ENCODE measurements at regions not wholly inside any gene's neighbourhood (a gene's known extent, or its start where the extent isn't known, plus 50 kb on each side); places are given as distances from the start of the nearest gene placed in this dataset.
A peak's percentile ranks its signal among the peaks of the same experiment; 100 is the strongest.
"Not testable (repeated sequence)": the region's sequence is repeated elsewhere in the genome, so short reads cannot be mapped to it uniquely, and the experiment has no call there.

DNA sequence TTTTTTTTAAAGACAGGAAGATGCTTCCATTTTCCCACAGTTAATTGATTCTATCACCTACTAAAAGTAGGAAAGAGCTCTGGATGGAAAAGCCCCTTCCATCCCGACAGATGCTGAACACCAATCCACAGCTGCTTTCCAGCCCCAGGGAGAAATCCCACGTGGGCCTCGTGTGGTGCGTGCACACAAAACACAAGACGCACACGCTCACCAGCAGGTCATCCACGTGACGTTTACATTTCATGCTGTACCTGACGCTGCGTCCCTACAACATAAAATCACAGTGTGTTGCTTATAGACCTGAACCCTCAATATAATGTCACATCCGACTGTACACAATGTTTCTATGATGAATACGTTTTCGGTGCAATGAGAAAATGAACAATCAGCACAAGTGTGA lies 50.2 kb upstream of the DACT2 start:
- no peaks in the 10 kb centered on the region for H3K36me3 Mint-ChIP-seq (ENCODE audit: insufficient read depth)
- DNase-seq (no peak), ATAC-seq (no peak)
- peaks cover 5% of the 10 kb centered on the region for H3K4me1 Mint-ChIP-seq (ENCODE audit: low read depth)
- no peaks in the 10 kb centered on the region for H3K9me3 Mint-ChIP-seq
- peaks cover 7% of the 10 kb centered on the region for H3K27me3 Mint-ChIP-seq (ENCODE audit: low read depth)
- no peak overlapping the region for H3K4me3 Mint-ChIP-seq

DNA sequence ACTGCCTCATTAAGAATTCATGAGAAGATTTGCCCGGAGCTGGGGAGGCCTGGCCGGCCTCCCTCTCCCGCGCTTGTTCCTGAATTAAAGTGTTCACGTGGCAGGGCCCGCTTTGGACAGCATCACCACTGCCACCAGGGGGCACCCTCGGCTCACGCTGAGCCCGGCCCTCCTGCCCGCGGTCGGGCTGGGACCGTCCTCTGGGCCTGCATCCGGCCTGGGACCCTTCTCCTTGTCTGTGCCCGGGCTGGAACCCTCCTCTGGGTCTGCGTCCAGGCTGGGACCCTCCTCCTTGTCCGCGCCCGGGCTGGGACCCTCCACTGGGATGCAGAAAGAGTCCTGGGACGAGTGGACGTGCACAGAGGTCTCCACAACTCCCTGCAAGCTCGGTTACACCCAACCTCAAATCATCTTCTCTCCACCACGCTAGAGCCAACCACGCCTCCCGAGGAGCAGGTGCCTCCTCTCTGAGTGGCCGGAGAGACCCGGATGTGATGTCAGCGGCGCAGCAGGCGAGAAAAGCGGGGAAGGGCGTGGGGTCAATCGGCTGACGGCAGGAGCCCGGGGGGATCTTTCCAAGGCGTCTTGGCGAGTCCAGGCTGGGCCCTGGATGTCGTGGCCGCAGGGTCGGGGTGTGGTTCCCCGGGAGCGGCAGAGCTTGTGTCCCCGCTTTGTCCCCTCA lies 50.9 kb upstream of the DACT2 start:
- Mint-ChIP-seq H3K4me1 (ENCODE audit: low read depth) (peaks cover 5% of the 10 kb centered on the region), H3K9me3 (no peaks in the 10 kb centered on the region), H3K4me3 (no peak overlapping the region), H3K36me3 (ENCODE audit: insufficient read depth) (no peaks in the 10 kb centered on the region), H3K27me3 (ENCODE audit: low read depth) (peaks cover 7% of the 10 kb centered on the region)
- DNase-seq (peak; percentile 61), ATAC-seq (peak; percentile 70 to 84)

DNA sequence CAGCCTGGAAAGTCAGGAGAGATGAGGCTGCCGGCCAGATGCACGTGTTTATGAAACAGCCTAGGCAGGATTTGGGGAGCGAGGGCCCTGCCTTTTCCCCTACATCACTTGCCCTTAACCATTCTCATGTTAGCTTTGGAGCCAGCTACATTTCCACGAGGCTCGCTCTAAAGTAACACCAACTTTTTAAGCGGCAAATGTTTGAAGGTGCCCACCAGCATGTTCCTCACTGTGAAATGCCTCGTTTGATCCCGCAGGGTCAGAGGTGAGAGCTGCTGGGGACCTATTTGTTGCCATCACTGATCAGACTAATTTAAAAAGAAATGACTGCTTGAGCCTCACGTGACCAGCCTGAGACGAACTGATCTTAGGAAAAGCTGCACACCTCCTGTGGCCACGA lies 51.6 kb upstream of the DACT2 start:
- H3K4me1 Mint-ChIP-seq (ENCODE audit: low read depth): peaks cover 5% of the 10 kb centered on the region
- H3K4me3 Mint-ChIP-seq: no peak overlapping the region
- peaks cover 5% of the 10 kb centered on the region for H3K27me3 Mint-ChIP-seq (ENCODE audit: low read depth)
- no peaks in the 10 kb centered on the region for H3K36me3 Mint-ChIP-seq (ENCODE audit: insufficient read depth)
- no peaks in the 10 kb centered on the region for H3K9me3 Mint-ChIP-seq
- no peak for ATAC-seq
- DNase-seq: no peak

DNA sequence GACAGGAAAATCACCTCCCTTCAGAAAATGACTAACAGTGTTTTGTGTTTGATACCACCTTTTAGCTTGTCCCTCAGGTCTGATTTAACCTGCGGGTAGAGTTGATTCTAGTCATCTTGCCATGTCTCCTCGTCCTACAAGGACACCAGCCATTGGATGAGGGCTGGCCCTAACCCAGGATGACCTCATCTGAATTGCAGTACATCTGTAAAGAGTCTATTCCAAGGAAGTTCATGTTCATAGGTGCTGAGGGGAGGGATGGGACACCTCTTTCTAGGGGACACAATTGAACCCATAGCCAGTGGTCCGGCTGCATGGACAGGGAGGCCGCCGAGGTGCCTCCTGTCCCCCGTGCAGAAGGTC lies 52.0 kb upstream of the DACT2 start:
- peaks cover 4% of the 10 kb centered on the region for H3K27me3 Mint-ChIP-seq (ENCODE audit: low read depth)
- ATAC-seq (no peak), DNase-seq (no peak)
- peaks cover 5% of the 10 kb centered on the region for H3K4me1 Mint-ChIP-seq (ENCODE audit: low read depth)
- H3K4me3 Mint-ChIP-seq: no peak overlapping the region
- H3K36me3 Mint-ChIP-seq (ENCODE audit: insufficient read depth): no peaks in the 10 kb centered on the region
- H3K9me3 Mint-ChIP-seq: no peaks in the 10 kb centered on the region

DNA sequence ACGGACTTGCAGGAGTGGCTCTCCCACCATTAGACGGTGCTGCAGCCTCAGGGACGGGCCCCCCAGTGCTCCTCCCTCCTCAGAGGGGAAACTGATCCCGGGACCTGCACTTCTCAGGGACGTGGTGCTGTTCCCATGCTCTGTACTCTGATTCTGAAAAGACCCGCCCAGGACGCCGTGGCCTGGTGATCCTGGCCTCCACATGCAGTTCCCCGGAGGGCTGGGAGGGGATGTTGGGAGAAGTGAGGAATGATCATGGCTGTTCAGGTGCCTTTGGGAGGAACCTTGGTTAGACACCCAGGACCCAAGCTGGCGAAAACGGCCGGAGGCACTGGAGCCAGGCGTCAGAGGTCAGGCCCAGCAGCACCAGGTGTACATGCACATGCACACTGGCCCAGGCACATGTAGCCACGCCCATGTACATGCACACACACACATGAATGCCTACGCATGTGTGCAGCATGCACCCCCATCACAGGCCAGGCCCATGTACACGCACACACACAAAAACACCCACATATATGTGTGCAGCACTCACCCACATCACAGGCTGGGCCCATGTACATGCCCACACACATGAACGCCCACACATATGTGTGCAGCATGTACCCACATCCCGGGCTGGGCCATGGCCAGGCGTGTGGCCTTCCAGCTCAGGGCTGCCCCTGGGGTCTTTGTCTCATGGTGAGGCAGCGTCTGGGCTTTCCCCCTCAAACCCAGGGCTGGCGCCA lies 52.6 kb upstream of the DACT2 start:
- Mint-ChIP-seq H3K36me3 (ENCODE audit: insufficient read depth) (no peaks in the 10 kb centered on the region), H3K4me1 (ENCODE audit: low read depth) (peaks cover 5% of the 10 kb centered on the region), H3K9me3 (no peaks in the 10 kb centered on the region), H3K4me3 (no peak overlapping the region), H3K27me3 (ENCODE audit: low read depth) (peaks cover 4% of the 10 kb centered on the region)
- ATAC-seq: no peak
- no peak for DNase-seq

DNA sequence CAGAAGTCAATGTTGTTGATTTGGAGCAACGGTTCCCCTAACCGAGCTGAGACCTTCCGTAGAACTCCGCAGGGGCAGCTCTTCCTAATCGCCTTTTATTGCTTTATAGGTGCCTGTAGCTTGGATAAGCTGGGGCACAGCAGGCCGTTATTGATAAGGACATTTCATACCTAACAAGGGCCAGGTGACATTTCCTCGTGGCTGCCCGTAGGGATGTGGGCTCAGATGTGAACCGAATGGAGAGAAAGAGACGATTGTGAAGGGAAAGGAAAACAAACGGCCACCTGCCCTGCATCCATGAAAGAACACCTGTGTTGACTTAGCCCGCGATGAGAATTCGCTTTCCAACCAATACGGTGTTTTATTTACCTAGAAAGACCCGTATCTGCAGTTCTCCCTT lies 53.3 kb upstream of the DACT2 start:
- H3K27me3 Mint-ChIP-seq (ENCODE audit: low read depth): no peaks in the 10 kb centered on the region
- no peak overlapping the region for H3K4me3 Mint-ChIP-seq
- DNase-seq (no peak), ATAC-seq (no peak)
- H3K9me3 Mint-ChIP-seq: no peaks in the 10 kb centered on the region
- H3K36me3 Mint-ChIP-seq (ENCODE audit: insufficient read depth): no peaks in the 10 kb centered on the region
- peaks cover 5% of the 10 kb centered on the region for H3K4me1 Mint-ChIP-seq (ENCODE audit: low read depth)

DNA sequence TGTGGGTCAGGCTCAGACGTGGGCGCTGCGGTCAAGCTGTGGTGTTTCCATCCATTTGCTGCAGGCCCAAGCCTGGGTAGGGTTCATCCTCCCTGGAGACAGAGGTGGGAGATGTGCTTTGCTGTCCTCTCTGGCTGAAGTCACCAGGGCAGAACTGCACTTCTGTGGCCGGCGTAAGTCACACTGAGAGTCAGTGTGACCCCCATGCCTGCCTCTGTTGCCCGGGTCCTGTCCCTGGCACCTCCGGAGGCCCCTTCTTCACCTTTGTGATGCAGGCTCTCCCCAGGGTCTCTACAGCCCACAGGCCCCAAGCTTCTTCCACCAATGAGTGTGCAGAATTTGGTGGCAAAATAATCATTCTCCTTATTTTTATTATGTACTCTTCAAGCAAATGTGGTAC lies 53.8 kb upstream of the DACT2 start:
- no peaks in the 10 kb centered on the region for H3K9me3 Mint-ChIP-seq

DNA sequence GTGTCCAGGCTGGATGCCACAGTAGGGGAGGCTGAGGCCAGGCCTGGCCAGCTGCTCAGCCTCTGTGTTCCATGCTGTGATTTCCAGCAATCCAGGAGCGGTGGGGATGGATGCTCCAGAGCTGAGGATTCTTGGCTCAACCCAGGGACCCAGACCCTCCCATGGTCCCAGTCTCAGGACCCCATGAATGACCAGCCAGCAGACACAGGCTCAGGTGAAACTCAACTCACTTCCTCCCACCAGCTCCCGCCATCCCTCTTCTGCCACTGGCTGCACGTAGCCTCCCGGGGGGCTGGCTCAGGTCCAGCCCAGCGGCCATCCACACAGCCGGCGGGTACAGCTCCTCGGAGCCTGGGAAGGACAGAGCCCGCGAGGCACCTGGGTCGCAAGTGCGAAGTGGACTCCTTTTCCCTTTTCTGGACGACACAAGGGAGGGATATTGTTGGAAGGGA lies 54.5 kb upstream of the DACT2 start:
- ATAC-seq (no peak), DNase-seq (no peak)
- H3K36me3 Mint-ChIP-seq (ENCODE audit: insufficient read depth): no peaks in the 10 kb centered on the region
- H3K9me3 Mint-ChIP-seq: no peaks in the 10 kb centered on the region
- no peaks in the 10 kb centered on the region for H3K27me3 Mint-ChIP-seq (ENCODE audit: low read depth)
- no peak overlapping the region for H3K4me3 Mint-ChIP-seq
- H3K4me1 Mint-ChIP-seq (ENCODE audit: low read depth): peaks cover 5% of the 10 kb centered on the region

More for the DNA sequence above, 53.8 kb upstream of the DACT2 start:
- Mint-ChIP-seq H3K4me1 (ENCODE audit: low read depth) (peaks cover 5% of the 10 kb centered on the region), H3K27me3 (ENCODE audit: low read depth) (no peaks in the 10 kb centered on the region), H3K4me3 (no peak overlapping the region), H3K36me3 (ENCODE audit: insufficient read depth) (no peaks in the 10 kb centered on the region)
- ATAC-seq: no peak
- no peak for DNase-seq

DNA sequence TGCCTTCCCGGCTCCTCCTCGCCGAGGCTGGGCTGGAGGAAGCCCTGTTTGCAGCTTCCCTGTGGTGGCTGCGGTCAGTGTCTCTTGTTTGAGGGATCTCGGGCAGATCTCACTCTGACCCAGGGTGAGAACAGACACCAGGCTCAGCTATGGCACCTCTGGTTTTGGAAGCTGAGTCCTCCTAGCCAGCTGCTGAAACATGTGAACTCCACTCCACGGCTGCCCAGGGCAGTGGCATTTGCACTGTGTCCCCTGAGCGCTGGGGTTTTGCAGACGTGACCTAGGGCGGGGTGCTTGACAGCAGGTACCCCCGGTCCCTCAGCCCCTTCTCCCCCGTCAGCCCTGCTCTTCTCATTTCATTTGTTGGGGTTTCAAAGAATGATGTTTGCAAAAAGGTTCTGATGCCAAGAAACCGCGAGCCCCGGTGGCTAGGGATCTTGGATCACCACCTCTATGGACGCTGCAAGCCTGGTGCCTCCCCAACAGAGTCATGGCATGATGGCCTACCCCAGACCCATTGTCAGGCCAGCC lies 55.0 kb upstream of the DACT2 start:
- Mint-ChIP-seq H3K4me3 (no peak overlapping the region), H3K36me3 (ENCODE audit: insufficient read depth) (no peaks in the 10 kb centered on the region), H3K4me1 (ENCODE audit: low read depth) (peaks cover 5% of the 10 kb centered on the region), H3K27me3 (ENCODE audit: low read depth) (no peaks in the 10 kb centered on the region), H3K9me3 (no peaks in the 10 kb centered on the region)
- ATAC-seq: no peak
- no peak for DNase-seq

DNA sequence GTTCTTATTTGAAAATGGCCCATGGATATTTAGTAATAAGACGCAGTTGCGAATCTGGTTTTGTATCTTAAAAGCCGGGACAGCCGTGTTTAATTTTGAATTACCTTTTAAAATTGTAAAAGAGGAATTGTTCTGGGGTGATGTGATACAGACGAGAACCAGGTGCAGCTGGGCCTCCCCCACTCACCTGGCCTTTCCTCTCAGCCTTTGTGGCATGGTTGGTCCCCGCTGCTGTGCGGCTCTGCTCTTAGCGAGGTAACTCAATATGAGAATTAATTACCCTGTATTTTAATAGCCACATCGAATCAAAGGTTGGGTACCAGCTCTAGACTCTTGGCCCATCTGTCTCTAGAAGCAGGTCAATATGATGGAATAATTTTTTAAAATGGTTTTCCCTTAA lies 56.5 kb upstream of the DACT2 start:
- H3K4me1 Mint-ChIP-seq (ENCODE audit: low read depth): no peaks in the 10 kb centered on the region
- ATAC-seq: no peak
- H3K4me3 Mint-ChIP-seq: no peak overlapping the region

DNA sequence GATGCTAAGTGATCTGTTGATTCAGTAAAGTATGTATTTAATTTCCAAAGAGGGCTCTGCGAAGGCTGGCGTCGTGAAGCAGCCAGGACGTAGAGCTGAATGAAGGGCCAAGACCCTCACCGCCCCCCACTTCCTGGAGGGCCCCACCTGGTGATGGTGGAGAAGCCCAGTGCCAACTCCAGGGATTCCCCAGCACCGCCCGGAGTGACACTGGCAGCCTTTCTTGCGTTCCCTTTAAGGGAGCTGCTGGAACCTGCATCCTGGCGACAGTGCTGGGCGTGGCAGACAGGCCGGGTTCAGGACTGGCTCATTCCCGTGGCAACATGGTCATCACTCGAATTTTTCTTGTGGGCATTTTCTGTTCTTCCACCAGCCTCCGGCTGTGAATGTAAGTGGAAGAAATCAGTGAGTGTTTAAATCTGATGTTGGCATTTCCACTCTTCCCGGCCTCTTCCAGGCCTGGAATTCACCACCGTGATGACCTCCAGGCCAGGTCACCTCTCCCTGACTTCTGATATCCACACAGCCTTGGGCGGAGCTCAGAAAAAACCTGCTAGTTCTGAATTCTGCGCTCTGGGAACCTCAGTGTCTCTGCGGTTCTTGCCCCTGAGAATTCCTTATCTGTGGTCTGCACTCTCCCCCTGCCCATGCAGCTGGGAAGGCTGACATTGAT lies 57.4 kb upstream of the DACT2 start:
- no peaks in the 10 kb centered on the region for H3K9me3 Mint-ChIP-seq
- no peaks in the 10 kb centered on the region for H3K27me3 Mint-ChIP-seq (ENCODE audit: low read depth)
- H3K4me3 Mint-ChIP-seq: no peak overlapping the region
- no peaks in the 10 kb centered on the region for H3K36me3 Mint-ChIP-seq (ENCODE audit: insufficient read depth)
- DNase-seq: no peak
- no peaks in the 10 kb centered on the region for H3K4me1 Mint-ChIP-seq (ENCODE audit: low read depth)
- ATAC-seq: no peak

More for the DNA sequence above, 56.5 kb upstream of the DACT2 start:
- Mint-ChIP-seq H3K27me3 (ENCODE audit: low read depth) (no peaks in the 10 kb centered on the region), H3K9me3 (no peaks in the 10 kb centered on the region), H3K36me3 (ENCODE audit: insufficient read depth) (no peaks in the 10 kb centered on the region)
- DNase-seq: no peak

DNA sequence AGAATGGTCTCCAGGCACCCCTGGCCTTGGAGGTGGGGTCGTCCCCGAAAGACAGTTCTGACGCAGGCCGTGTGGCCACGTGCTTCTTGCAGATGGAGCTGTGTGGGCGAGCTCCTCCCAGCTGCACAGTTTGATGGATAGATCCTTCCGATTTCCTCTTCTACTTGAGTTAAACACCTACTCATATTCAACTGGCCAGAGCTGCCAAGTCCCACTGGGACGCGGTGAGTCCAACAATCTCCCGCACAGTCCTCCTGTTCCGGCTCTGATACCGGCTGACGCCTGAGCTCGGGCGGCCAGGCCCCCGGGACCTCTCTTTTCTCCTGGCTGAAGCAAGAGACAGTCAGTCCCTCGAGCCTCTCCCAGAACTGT lies 57.9 kb upstream of the DACT2 start:
- no peaks in the 10 kb centered on the region for H3K4me1 Mint-ChIP-seq (ENCODE audit: low read depth)
- ATAC-seq: no peak
- H3K27me3 Mint-ChIP-seq (ENCODE audit: low read depth): no peaks in the 10 kb centered on the region
- no peaks in the 10 kb centered on the region for H3K9me3 Mint-ChIP-seq
- H3K4me3 Mint-ChIP-seq: no peak overlapping the region
- no peaks in the 10 kb centered on the region for H3K36me3 Mint-ChIP-seq (ENCODE audit: insufficient read depth)
- DNase-seq: no peak

DNA sequence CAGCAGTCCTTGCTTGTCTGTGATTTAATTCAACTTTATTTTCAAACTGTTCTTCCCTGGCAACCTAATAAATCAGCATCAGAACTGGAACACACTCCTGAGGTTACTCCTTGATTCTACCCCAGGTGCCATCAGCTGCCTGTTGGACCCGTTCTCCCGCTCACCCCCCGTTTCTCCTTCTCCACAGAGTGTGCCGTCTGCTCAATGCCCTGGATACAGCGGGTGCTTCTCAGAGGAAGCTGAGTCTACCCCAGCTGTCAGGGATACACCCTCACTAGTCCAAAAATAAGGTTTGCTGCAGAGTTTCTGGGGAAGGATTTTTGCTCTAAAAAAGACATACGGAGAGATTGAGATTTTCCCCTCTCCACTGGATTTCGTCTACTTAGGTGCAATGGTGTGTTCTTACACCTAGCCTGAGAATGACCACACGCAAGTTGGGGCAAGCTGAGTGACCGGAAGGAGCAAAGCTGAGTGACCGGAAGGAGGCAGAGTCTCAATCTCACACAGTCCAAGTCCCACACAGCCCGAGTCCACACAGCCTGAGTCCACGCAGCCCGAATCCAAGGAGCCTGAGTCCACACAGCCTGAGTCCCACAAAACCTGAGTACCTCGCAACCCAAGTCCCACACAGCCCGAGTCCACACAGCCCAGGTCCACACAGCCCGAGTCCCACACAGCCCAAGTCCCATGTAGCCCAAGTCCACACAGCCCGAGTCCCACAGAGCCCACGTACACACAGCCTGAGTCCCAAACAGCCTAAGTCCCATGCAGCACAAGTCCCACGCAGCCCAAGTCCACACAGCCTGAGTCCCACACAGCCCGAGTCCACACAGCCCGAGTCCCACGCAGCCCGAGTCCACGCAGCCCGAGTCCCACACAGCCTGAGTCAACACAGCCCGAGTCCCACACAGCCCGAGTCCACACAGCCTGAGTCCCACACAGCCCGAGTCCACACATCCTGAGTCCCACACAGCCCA lies 58.6 kb upstream of the DACT2 start:
- no peak for ATAC-seq
- H3K9me3 Mint-ChIP-seq: no peaks in the 10 kb centered on the region
- H3K36me3 Mint-ChIP-seq (ENCODE audit: insufficient read depth): no peaks in the 10 kb centered on the region
- H3K4me1 Mint-ChIP-seq (ENCODE audit: low read depth): no peaks in the 10 kb centered on the region
- H3K4me3 Mint-ChIP-seq: no peak overlapping the region
- H3K27me3 Mint-ChIP-seq (ENCODE audit: low read depth): no peaks in the 10 kb centered on the region
- DNase-seq: no peak

DNA sequence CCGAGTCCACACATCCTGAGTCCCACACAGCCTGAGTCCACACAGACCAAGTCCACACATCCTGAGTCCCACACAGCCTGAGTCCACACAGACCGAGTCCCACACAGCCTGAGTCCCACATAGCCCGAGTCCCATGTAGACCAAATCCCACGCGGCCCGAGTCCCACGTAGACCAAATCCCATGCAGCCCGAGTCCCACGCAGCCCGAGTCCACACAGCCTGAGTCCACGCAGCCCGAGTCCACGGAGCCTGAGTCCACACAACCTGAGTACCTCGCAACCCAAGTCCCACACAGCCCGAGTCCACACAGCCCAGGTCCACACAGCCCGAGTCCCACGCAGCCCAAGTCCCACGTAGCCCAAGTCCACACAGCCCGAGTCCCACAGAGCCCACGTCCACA lies 60.0 kb upstream of the DACT2 start:
- ATAC-seq; H3K4me1 Mint-ChIP-seq (ENCODE audit: low read depth); H3K4me3 Mint-ChIP-seq; H3K36me3 Mint-ChIP-seq (ENCODE audit: insufficient read depth); H3K9me3 Mint-ChIP-seq; H3K27me3 Mint-ChIP-seq (ENCODE audit: low read depth); DNase-seq: not testable (repeated sequence)

All from activated T-cell treated with anti-CD3 and anti-CD28 coated beads, Interleukin-2, amount 50 U/mL, for 4 hours (primary cell).